Right lobe of liver (tissue), 6 donors: ENCODE measurements at regions not wholly inside any gene's neighbourhood (a gene's known extent, or its start where the extent isn't known, plus 50 kb on each side); places are given as distances from the start of the nearest gene placed in this dataset.
A peak's percentile ranks its signal among the peaks of the same experiment; 100 is the strongest.
"Not testable (repeated sequence)": the region's sequence is repeated elsewhere in the genome, so short reads cannot be mapped to it uniquely, and the experiment has no call there.

Experiments used
- ATAC-seq, 4 donors: fragments of 200-7000 bp; cut with Tn5 transposase; one replicate each; pipeline ENCODE4 v1.9.1; 2020; ENCODE audit warnings: mild to moderate bottlenecking in 4 of 4, moderate library complexity in 4 of 4
- DNase-seq, 3 donors: peaks; one replicate each; pipeline ENCODE4 v3.0.0-alpha.2; 2020
- H3K27ac ChIP-seq, 3 donors: fragments of 200-600 bp; one replicate each; pipeline ENCODE4 v1.8.0; 2022
- H3K27me3 ChIP-seq, 2 donors: fragments of 200-600 bp; one replicate each; pipeline ENCODE4 v1.8.0; 2022
- H3K36me3 ChIP-seq, 4 donors: fragments of 200-600 bp; sonication (generic) in 1 of 4; one replicate each; pipeline versions ENCODE4 v1.5.1 to v1.8.0; 2017 to 2022; ENCODE audit warnings: control low read depth in 1 of 4
- H3K4me1 ChIP-seq, 4 donors: fragments of 200-600 bp; sonication (generic) in 1 of 4; one replicate each; pipeline versions ENCODE4 v1.5.1 to v1.8.0; 2017 to 2022; ENCODE audit warnings: control low read depth in 1 of 4
- H3K4me3 ChIP-seq, 3 donors: fragments of 200-600 bp; one replicate each; pipeline ENCODE4 v1.8.0; 2022
- H3K9me3 ChIP-seq, 4 donors: fragments of 200-600 bp; sonication (generic) in 1 of 4; one replicate each; pipeline versions ENCODE4 v1.5.1 to v1.8.0; 2017 to 2022; ENCODE audit warnings: control low read depth in 1 of 4
- CTCF ChIP-seq, 4 donors: fragments of 200-600 bp in 3 of 4; fragments of 450-650 bp in 1 of 4; IDR thresholded peaks; one replicate each; pipeline versions ENCODE4 v1.5.1 to v1.8.0; 2016 to 2022; ENCODE audit warnings: antibody characterized with exemption in 4 of 4, mild to moderate bottlenecking in 2 of 4
- POLR2A ChIP-seq: fragments of 450-650 bp; IDR thresholded peaks from one replicate; pipeline ENCODE4 v1.6.1; 2017; ENCODE audit warnings: antibody characterized with exemption, mild to moderate bottlenecking
- WGBS: methylation state at CpG from one replicate; pipeline ENCODE4 v1.1.6; 2018; ENCODE audit warnings: low coverage, low lambda C conversion rate; ENCODE audit not compliant: insufficient coverage; ENCODE audit errors: missing lambda C conversion rate; 5-methylcytosine and 5-hydroxymethylcytosine counted together
- intact Hi-C, 2 donors: fragments of 100-400 bp; cut with DNase I; formaldehyde crosslinking; loops; one replicate each; pipeline versions ENCODE4 v1.11.2 to v1.14.1; 2022
- donor health status: DM: no; HTN: yes; CAD: no.
- donor health status: DM: no; HTN: no; CAD: no.
- donor health status: DM: no; HTN: no; CAD: no.
- donor health status: DM: no; HTN: yes; CAD: no.
- donor health status: DM: no; HTN: yes; CAD: no.

GRCh38 chr4:104642521-104642920, 147.8 kb upstream of the CXXC4 start:
- Histone ChIP-seq H3K36me3 (no peaks in the 10 kb centered on the region), H3K4me1 (peaks cover 0 to 28% (median 0%) of the 10 kb centered on the region in 4 donors), H3K27ac (peak overlapping the region in 1 of 3 donors; percentile 61), H3K4me3 (no peak overlapping the region), H3K9me3 (no peaks in the 10 kb centered on the region), H3K27me3 (no peaks in the 10 kb centered on the region)
- intact Hi-C loops = no loop called here
- TF ChIP-seq CTCF (IDR thresholded peaks at IDR 0.05) = no peak
- TF ChIP-seq POLR2A = no peak
- peak; percentile 69 to 92 (median 82) for ATAC-seq
- no peak for DNase-seq
- 19% methylated on average over 3 of the region's 3 CpGs for WGBS

GRCh38 chr4:104643805-104644204, 149.1 kb upstream of the CXXC4 start:
- H3K9me3 ChIP-seq = no peaks in the 10 kb centered on the region
- intact Hi-C loops = no loop called here
- H3K4me3 ChIP-seq = no peak overlapping the region
- no peak for DNase-seq
- TF ChIP-seq POLR2A (no peak), CTCF (IDR thresholded peaks at IDR 0.05) (no peak)
- 74% methylated on average over 3 of the region's 3 CpGs for WGBS
- H3K4me1 ChIP-seq = peaks cover 0 to 28% (median 0%) of the 10 kb centered on the region in 4 donors
- H3K27me3 ChIP-seq = no peaks in the 10 kb centered on the region
- peak overlapping the region in 1 of 3 donors; percentile 61 for H3K27ac ChIP-seq
- no peaks in the 10 kb centered on the region for H3K36me3 ChIP-seq
- ATAC-seq = peak; percentile 24 to 87 (median 78)

- Histone ChIP-seq H3K36me3 (no peaks in the 10 kb centered on the region), H3K27me3 (no peaks in the 10 kb centered on the region), H3K4me3 (no peak overlapping the region), H3K9me3 (no peaks in the 10 kb centered on the region), H3K27ac (no peak overlapping the region), H3K4me1 (peaks cover 0 to under 1% (median 0%) of the 10 kb centered on the region in 4 donors)
- intact Hi-C loops = no loop called here
- ATAC-seq (no peak), DNase-seq (no peak)
- WGBS = 100% methylated on average over 1 of the region's 1 CpG
- no peak for TF ChIP-seq POLR2A
- TF ChIP-seq CTCF (IDR thresholded peaks at IDR 0.05) = no peak
Observed at GRCh38 chr4:104649631-104650030, 154.9 kb upstream of the CXXC4 start.

- DNase-seq = not testable (repeated sequence)
- 89% methylated on average over 3 of the region's 3 CpGs for WGBS
Observed at GRCh38 chr4:104662269-104662668, 167.6 kb upstream of the CXXC4 start.

GRCh38 chr4:104677116-104677515, 182.4 kb upstream of the CXXC4 start:
- intact Hi-C loops = no loop called here
- 55% methylated on average over 3 of the region's 3 CpGs for WGBS
- no peaks in the 10 kb centered on the region for H3K27me3 ChIP-seq
- ATAC-seq (no peak), DNase-seq (no peak)
- no peak overlapping the region for H3K4me3 ChIP-seq
- TF ChIP-seq POLR2A (no peak), CTCF (IDR thresholded peaks at IDR 0.05) (no peak)
- H3K27ac ChIP-seq = no peak overlapping the region
- H3K36me3 ChIP-seq = no peaks in the 10 kb centered on the region
- H3K4me1 ChIP-seq = no peaks in the 10 kb centered on the region
- no peaks in the 10 kb centered on the region for H3K9me3 ChIP-seq

More at GRCh38 chr4:104662269-104662668, 167.6 kb upstream of the CXXC4 start:
- intact Hi-C loops, H3K4me3 ChIP-seq, H3K27me3 ChIP-seq, H3K4me1 ChIP-seq, H3K9me3 ChIP-seq, H3K36me3 ChIP-seq, H3K27ac ChIP-seq, ATAC-seq: not testable (repeated sequence)
